ENCODE measurements at regions not wholly inside any gene's neighbourhood (a gene's known extent, or its start where the extent isn't known, plus 50 kb on each side); places are given as distances from the start of the nearest gene placed in this dataset.

- Histone ChIP-seq H3K27ac (ENCODE audit: low read length) (no peak overlapping the region), H3K4me3 (ENCODE audit: low read depth in 2 of 2, low read length in 2 of 2) (no peak overlapping the region), H3K36me3 (ENCODE audit: control insufficient read depth, insufficient read depth, low read length) (no peaks in the 10 kb centered on the region), H3K27me3 (ENCODE audit: control insufficient read depth, insufficient read depth, low read length) (no peaks in the 10 kb centered on the region; the same call in 1 of the 2 replicates), H3K9me3 (ENCODE audit: control insufficient read depth, insufficient read depth, low read depth, low read length) (no peaks in the 10 kb centered on the region), H3K4me1 (ENCODE audit: control insufficient read depth, insufficient read depth, low read length) (no peaks in the 10 kb centered on the region)
- TF ChIP-seq REST (IDR thresholded peaks at IDR 0.05; ENCODE audit: insufficient read depth in 1 of 2, low read depth in 2 of 2, low read length in 1 of 2) (no peak), SIN3A (IDR thresholded peaks at IDR 0.05; ENCODE audit: borderline replicate concordance, insufficient read depth, low read depth, low read length) (no peak), TCF7L2 (IDR thresholded peaks at IDR 0.05; ENCODE audit: low read depth, low read length) (no peak), CTCF (IDR thresholded peaks at IDR 0.05) (no peak), POLR2AphosphoS5 (IDR thresholded peaks at IDR 0.05; ENCODE audit: low read depth, low read length) (no peak)
- CTCF ChIA-PET: no interaction called here
- in situ Hi-C loops (cut with HindIII; ENCODE audit: low pct_unique_long_range_greater_than_20kb, low sequenced_read_pairs): no loop called here
- BruUV-seq (replicated peaks): no TSS peak
- no peak for DNase-seq (ENCODE audit: low read depth, low spot score)
- intact Hi-C loops (cut with micrococcal nuclease; ENCODE audit: unreplicated experiment): no loop called here
- ATAC-seq: no peak
- POLR2A ChIA-PET: no interaction called here
Measured at GRCh38 chr2:66693076-66693965, 258.4 kb downstream of the MEIS1 start.

- Histone ChIP-seq H3K9me3 (ENCODE audit: control insufficient read depth, insufficient read depth, low read depth, low read length) (no peaks in the 10 kb centered on the region), H3K4me3 (ENCODE audit: low read depth in 2 of 2, low read length in 2 of 2) (no peak overlapping the region), H3K36me3 (ENCODE audit: control insufficient read depth, insufficient read depth, low read length) (no peaks in the 10 kb centered on the region), H3K4me1 (ENCODE audit: control insufficient read depth, insufficient read depth, low read length) (no peaks in the 10 kb centered on the region), H3K27me3 (ENCODE audit: control insufficient read depth, insufficient read depth, low read length) (no peaks in the 10 kb centered on the region; the same call in 1 of the 2 replicates), H3K27ac (ENCODE audit: low read length) (no peak overlapping the region)
- BruUV-seq (replicated peaks): no TSS peak
- in situ Hi-C loops (cut with HindIII; ENCODE audit: low pct_unique_long_range_greater_than_20kb, low sequenced_read_pairs): no loop called here
- ChIA-PET CTCF (no interaction called here), POLR2A (no interaction called here)
- DNase-seq (ENCODE audit: low read depth, low spot score) (no peak), ATAC-seq (no peak)
- intact Hi-C loops (cut with micrococcal nuclease; ENCODE audit: unreplicated experiment): no loop called here
- TF ChIP-seq POLR2AphosphoS5 (IDR thresholded peaks at IDR 0.05; ENCODE audit: low read depth, low read length) (no peak), REST (IDR thresholded peaks at IDR 0.05; ENCODE audit: insufficient read depth in 1 of 2, low read depth in 2 of 2, low read length in 1 of 2) (no peak), TCF7L2 (IDR thresholded peaks at IDR 0.05; ENCODE audit: low read depth, low read length) (no peak), SIN3A (IDR thresholded peaks at IDR 0.05; ENCODE audit: borderline replicate concordance, insufficient read depth, low read depth, low read length) (no peak), CTCF (IDR thresholded peaks at IDR 0.05) (no peak)
Measured at GRCh38 chr2:66694087-66694860, 259.3 kb downstream of the MEIS1 start.
